Midbrain (tissue), 1 donor: ENCODE measurements at regions not wholly inside any gene's neighbourhood (a gene's known extent, or its start where the extent isn't known, plus 50 kb on each side); places are given as distances from the start of the nearest gene placed in this dataset.
"Not testable (repeated sequence)": the region's sequence is repeated elsewhere in the genome, so short reads cannot be mapped to it uniquely, and the experiment has no call there.

Source experiments
- DNase-seq: peaks from one replicate; lab custom pipeline; 2025; lab: John Stamatoyannopoulos, UW

DNA sequence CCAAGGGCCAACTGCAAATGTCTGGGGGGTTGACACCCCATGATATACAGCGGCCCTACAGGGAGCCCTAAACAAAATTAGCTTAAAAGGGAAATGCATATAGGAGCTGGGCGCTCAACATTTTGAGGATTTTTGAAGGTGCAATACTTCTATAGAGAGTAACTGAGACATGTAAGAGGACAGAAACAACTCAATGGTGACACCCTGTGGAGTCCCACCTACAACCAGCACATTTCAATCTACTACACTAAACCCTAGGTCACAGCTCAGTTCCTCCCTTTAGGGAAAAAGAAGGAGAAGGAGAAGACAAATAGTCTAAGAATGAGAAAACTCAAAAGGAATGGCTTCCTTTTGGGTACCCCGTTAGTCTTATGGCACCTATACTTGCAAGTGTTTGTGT, 1010.5 kb upstream of the NOVA1 start:
- DNase-seq = no peak

DNA sequence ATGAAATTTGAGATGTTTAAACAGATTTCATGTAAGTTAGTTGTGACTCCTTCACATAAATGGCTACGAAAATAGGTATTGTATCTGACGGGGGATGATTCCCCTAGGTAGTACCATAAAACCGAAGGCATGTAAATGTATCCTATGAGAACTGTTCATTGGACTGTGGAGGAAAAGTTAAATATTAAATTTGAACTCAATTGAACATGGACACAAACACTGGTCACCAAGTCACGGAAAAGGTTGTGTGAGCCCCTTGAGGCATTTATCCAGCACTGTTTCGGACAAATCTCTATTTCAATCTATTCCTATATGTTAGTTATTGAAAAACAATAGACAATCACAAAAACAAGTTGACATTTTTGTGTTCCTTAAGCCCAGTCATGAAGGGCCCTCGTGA, 1014.3 kb upstream of the NOVA1 start:
- DNase-seq = no peak

- DNase-seq = no peak
Observed at GRCh38 chr14:27613102-27613501, 1015.3 kb upstream of the NOVA1 start.

- no peak for DNase-seq
Observed at GRCh38 chr14:27623782-27624181, 1025.9 kb upstream of the NOVA1 start.

GRCh38 chr14:27634056-27634970, 1036.5 kb upstream of the NOVA1 start:
- no peak for DNase-seq

GRCh38 chr14:27640688-27641087, 1042.9 kb upstream of the NOVA1 start:
- not testable (repeated sequence) for DNase-seq

DNA sequence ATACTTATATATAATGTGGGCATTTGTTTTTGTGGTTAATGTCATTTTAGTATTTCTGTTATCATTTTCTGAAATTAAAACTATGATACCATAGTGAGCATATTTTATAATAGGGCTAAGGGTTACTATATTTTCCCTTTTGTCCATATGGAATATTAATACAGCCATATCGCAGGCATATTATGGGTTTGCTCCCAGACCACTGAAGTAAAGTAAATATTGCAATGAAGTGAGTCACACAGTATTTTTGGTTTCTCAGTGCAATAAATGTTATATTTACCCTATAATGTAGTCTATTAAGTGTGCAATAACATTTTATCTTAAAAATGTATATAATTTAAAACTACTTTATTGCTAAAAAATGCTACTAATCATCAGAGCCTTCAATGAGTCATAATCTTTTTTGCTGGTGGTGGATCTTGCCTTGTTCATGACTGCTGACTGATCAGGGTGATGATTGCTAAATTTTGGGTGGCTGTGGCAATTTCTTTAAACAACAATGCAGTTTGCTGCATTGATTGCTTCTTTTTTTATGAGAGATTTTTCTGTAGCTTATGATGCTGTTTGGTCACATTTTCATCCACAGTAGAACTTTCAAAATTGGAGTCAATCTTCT, 1044.5 kb upstream of the NOVA1 start:
- no peak for DNase-seq

- no peak for DNase-seq
Observed at GRCh38 chr14:27660683-27661082, 1062.8 kb upstream of the NOVA1 start.

DNA sequence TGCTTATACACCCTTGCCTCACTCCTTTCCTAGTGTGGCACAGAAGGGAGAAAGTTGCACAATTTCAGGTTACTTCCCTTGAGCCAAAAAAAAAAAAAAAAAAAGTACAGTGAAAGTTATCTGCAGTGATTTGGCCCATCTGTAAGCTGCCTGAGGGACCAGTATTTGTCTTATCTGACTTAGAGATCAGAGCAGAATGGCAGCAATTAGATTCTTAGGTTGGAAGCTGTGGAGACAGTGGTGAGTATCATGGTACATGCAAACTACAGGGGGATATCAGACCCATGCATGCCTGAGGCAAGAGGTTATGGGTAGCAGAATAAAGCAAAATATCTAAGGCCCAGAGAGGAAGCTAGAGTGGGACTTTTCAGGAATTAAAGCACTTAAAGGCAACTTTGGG, 1070.7 kb upstream of the NOVA1 start:
- DNase-seq = no peak

DNA sequence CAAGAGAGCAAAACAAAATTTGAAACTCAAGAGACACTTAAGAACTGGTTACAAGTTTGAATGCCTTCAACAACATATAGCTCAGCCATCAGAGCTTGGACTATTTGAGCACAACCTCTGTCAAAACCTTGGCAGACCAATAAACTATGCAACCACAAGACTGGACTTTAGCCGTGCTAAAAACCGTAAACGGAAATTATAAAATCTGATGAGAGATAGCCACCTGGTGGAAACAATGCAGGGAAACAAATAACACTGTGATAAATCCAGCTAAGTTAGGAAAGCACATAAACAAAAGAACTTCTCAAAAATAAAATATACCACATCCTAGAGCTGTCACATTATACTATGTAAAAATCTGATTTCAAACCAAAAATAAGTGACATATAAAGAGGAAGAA, 1074.2 kb upstream of the NOVA1 start:
- DNase-seq = no peak

- DNase-seq = not testable (repeated sequence)
Observed at GRCh38 chr14:27672811-27673737, 1075.2 kb upstream of the NOVA1 start.

- no peak for DNase-seq
Observed at GRCh38 chr14:27686137-27686536, 1080.5 kb upstream of the FOXG1 start.

- DNase-seq = no peak
Observed at GRCh38 chr14:27688841-27689444, 1077.6 kb upstream of the FOXG1 start.

GRCh38 chr14:27712364-27712763, 1054.2 kb upstream of the FOXG1 start:
- DNase-seq = no peak

- no peak for DNase-seq
Observed at GRCh38 chr14:27715561-27715960, 1051.0 kb upstream of the FOXG1 start.

- no peak for DNase-seq
Observed at GRCh38 chr14:27721760-27722159, 1044.8 kb upstream of the FOXG1 start.

GRCh38 chr14:27725482-27725881, 1041.1 kb upstream of the FOXG1 start:
- DNase-seq = no peak

DNA sequence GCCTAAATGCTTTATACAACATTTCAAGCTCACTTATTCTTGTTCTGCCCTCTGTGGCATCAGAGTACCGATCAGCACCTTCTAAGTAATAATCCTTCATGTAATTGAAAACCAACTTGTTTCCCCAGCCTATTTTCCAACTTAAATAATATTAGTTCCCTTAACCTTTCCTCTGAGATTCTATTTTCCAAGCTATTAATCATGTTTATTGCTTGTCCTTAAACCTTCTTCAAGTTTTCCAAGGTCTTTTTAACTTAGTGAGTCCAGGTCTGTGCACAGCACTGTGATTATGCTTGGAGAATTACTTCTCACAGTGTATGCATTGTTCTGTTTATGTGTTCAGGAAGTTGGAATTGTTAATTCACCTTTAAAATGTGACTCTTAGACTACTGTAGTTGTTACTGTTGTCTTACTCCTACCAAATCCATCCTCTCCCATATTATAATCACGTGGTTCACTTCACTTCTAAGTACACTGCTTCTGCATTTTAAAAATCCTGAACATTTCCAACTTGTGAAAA, 1039.3 kb upstream of the FOXG1 start:
- DNase-seq = no peak

GRCh38 chr14:27730204-27730603, 1036.4 kb upstream of the FOXG1 start:
- DNase-seq = no peak

- no peak for DNase-seq
Observed at GRCh38 chr14:27739657-27740156, 1026.9 kb upstream of the FOXG1 start.

DNA sequence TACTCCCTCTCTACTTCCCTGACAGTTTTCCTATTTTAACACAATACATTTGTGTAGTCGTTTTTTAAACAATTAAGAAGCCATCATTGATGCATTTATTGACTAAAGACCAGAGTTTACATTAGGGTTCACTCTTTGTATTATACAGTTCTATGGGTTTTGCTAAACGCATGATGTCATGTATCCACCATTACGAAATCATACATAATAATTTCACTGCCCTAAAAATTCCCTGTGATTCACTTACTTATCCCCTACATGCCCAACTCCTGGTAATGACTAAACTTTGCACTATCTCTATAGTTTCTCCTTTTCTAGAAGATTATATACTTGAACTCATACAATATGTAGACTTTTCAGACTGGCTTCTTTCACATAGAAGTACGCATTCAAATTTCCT, 1016.5 kb upstream of the FOXG1 start:
- no peak for DNase-seq
